Keratinocyte (primary cell): ENCODE measurements at regions not wholly inside any gene's neighbourhood (a gene's known extent, or its start where the extent isn't known, plus 50 kb on each side); places are given as distances from the start of the nearest gene placed in this dataset.

Experiments
- EZH2 ChIP-seq: IDR thresholded peaks from one replicate; pipeline ENCODE4 v1.6.1; 2012; ENCODE audit warnings: inconsistent platforms, mild to moderate bottlenecking, low read length, moderate library complexity
- TF ChIP-seq, protein P1 (sequence below), 3 experiments: IDR thresholded peaks in 1 of 3; conservative IDR thresholded peaks in 1 of 3; optimal IDR thresholded peaks in 1 of 3; 2 replicates in 2 of 3; 3 replicates in 1 of 3; pipeline versions ENCODE3 to v1.5.1; 2011; ENCODE audit warnings: low read length in 3 of 3, mild to moderate bottlenecking in 3 of 3, moderate library complexity in 2 of 3, control low read depth in 1 of 3, inconsistent platforms in 1 of 3; ENCODE audit not compliant: insufficient read depth in 2 of 3; ENCODE audit errors: extremely low read depth in 1 of 3

DNA sequence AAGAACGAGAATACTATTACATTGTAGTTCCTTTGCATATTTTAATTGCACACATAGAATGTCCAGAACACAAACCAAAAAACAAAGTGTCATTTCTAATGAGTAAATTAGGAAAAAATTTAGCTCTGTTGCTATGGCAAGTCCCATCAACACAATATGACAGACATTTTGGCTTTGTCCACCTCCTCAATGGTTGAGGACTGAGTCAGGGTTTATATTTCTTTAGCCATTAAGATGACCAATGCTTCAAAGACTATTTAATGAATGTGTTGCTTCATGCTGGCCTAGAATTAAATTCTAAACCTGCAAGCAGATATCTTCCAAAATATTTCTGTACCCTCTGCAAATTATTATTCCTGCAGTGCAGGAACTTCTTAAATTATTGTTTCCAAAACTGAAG lies 719.2 kb downstream of the NTRK3 start:
- TF ChIP-seq EZH2, result no peak
- TF ChIP-seq, protein P1, sequence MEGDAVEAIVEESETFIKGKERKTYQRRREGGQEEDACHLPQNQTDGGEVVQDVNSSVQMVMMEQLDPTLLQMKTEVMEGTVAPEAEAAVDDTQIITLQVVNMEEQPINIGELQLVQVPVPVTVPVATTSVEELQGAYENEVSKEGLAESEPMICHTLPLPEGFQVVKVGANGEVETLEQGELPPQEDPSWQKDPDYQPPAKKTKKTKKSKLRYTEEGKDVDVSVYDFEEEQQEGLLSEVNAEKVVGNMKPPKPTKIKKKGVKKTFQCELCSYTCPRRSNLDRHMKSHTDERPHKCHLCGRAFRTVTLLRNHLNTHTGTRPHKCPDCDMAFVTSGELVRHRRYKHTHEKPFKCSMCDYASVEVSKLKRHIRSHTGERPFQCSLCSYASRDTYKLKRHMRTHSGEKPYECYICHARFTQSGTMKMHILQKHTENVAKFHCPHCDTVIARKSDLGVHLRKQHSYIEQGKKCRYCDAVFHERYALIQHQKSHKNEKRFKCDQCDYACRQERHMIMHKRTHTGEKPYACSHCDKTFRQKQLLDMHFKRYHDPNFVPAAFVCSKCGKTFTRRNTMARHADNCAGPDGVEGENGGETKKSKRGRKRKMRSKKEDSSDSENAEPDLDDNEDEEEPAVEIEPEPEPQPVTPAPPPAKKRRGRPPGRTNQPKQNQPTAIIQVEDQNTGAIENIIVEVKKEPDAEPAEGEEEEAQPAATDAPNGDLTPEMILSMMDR (optimal IDR thresholded peaks at IDR 0.05 in 1 of 3, IDR thresholded peaks at IDR 0.05 in 1 of 3, conservative IDR thresholded peaks at IDR 0.05 in 1 of 3; ENCODE audit: extremely low read depth in 1 of 3, insufficient read depth in 2 of 3, low read length in 3 of 3), result no peak
